Loucy (cell line): ENCODE measurements at regions not wholly inside any gene's neighbourhood (a gene's known extent, or its start where the extent isn't known, plus 50 kb on each side); places are given as distances from the start of the nearest gene placed in this dataset.

Experiments
- H2AFZ ChIP-seq: fragments of 200-600 bp; sonication (generic); 2 replicates; pipeline ENCODE4 v1.6.0; 2016; ENCODE audit warnings: antibody characterized with exemption, mild to moderate bottlenecking, low read length, moderate library complexity
- H3F3A ChIP-seq: fragments of 200-600 bp; 2 replicates; pipeline ENCODE4 v1.6.0; 2016; ENCODE audit warnings: antibody characterized with exemption, low read depth, mild to moderate bottlenecking
- H3K27me3 ChIP-seq: fragments of 200-600 bp; sonication (generic); 2 replicates; pipeline ENCODE4 v1.6.1; 2014; ENCODE audit warnings: low read length, mild to moderate bottlenecking; ENCODE audit not compliant: insufficient read depth, poor library complexity, severe bottlenecking
- H3K36me3 ChIP-seq: fragments of 200-600 bp; sonication (generic); 2 replicates; pipeline ENCODE4 v1.6.1; 2016; ENCODE audit warnings: low read length; ENCODE audit not compliant: insufficient read depth
- H3K4me1 ChIP-seq: fragments of 200-600 bp; sonication (generic); 2 replicates; pipeline ENCODE4 v1.5.1; 2014; ENCODE audit warnings: low read length, mild to moderate bottlenecking; ENCODE audit not compliant: insufficient read depth, poor library complexity, severe bottlenecking
- H3K4me2 ChIP-seq: fragments of 200-600 bp; sonication (generic); 2 replicates; pipeline ENCODE4 v1.6.0; 2014; ENCODE audit warnings: antibody characterized with exemption, low read length, low read depth, mild to moderate bottlenecking; ENCODE audit not compliant: poor library complexity, severe bottlenecking
- H3K4me3 ChIP-seq: fragments of 200-600 bp; sonication (generic); 2 replicates; pipeline ENCODE4 v1.5.1; 2014; ENCODE audit warnings: low read length, mild to moderate bottlenecking, mixed read lengths; ENCODE audit not compliant: poor library complexity, severe bottlenecking
- H3K79me2 ChIP-seq: fragments of 200-600 bp; sonication (generic); 2 replicates; pipeline ENCODE4 v1.6.1; 2014; ENCODE audit warnings: low read length; ENCODE audit not compliant: insufficient read depth
- H3K9ac ChIP-seq: fragments of 200-600 bp; sonication (generic); 2 replicates; pipeline ENCODE4 v1.6.0; 2014; ENCODE audit warnings: mild to moderate bottlenecking, low read depth, low read length, moderate library complexity; ENCODE audit not compliant: poor library complexity, severe bottlenecking
- H3K9me2 ChIP-seq: fragments of 200-600 bp; sonication (generic); replicated peaks from 2 replicates; pipeline ENCODE4 v1.6.1; 2016; ENCODE audit warnings: low read depth, low read length, mixed read lengths
- H3K9me3 ChIP-seq: fragments of 200-600 bp; sonication (generic); 2 replicates; pipeline ENCODE4 v1.6.1; 2014; ENCODE audit warnings: mild to moderate bottlenecking, antibody characterized with exemption, low read length, low read depth; ENCODE audit not compliant: insufficient read depth
- H4K20me1 ChIP-seq: fragments of 200-600 bp; sonication (generic); 2 replicates; pipeline ENCODE4 v1.6.0; 2014; ENCODE audit warnings: antibody characterized with exemption, low read length, mild to moderate bottlenecking; ENCODE audit not compliant: insufficient read depth, poor library complexity, severe bottlenecking
- CTCF ChIP-seq: fragments of 200-600 bp; sonication (generic); conservative IDR thresholded peaks from 2 replicates; pipeline ENCODE4 v1.5.1; 2014; ENCODE audit warnings: mild to moderate bottlenecking, antibody characterized with exemption, low read length
- EZH2phosphoT487 ChIP-seq: fragments of 200-600 bp; IDR thresholded peaks from 2 replicates; pipeline ENCODE4 v1.6.1; 2018; ENCODE audit warnings: antibody characterized with exemption, mild to moderate bottlenecking, moderate library complexity, borderline replicate concordance

GRCh38 chr19:30742406-30742938 lies 370.3 kb downstream of the ZNF536 start:
- Histone ChIP-seq H3K4me2 (no peak overlapping the region), H3K4me1 (no peaks in the 10 kb centered on the region), H3K27me3 (no peaks in the 10 kb centered on the region), H3K4me3 (no peak overlapping the region), H3K36me3 (no peaks in the 10 kb centered on the region), H2AFZ (no peak overlapping the region), H3K79me2 (no peaks in the 10 kb centered on the region), H4K20me1 (no peaks in the 10 kb centered on the region), H3K9me3 (no peaks in the 10 kb centered on the region; the same call in 1 of the 2 replicates), H3K9me2 (no peaks in the 10 kb centered on the region), H3F3A (no peaks in the 10 kb centered on the region), H3K9ac (no peak overlapping the region)
- no peak for TF ChIP-seq CTCF

GRCh38 chr19:30741566-30741965 lies 369.4 kb downstream of the ZNF536 start:
- Histone ChIP-seq H3K4me1 (no peaks in the 10 kb centered on the region), H3K9ac (no peak overlapping the region)
- TF ChIP-seq CTCF (no peak), EZH2phosphoT487 (no peak)

GRCh38 chr19:30739394-30739793 lies 367.2 kb downstream of the ZNF536 start:
- no peak overlapping the region for H3K9ac ChIP-seq
- H3K9me3 ChIP-seq, result no peaks in the 10 kb centered on the region; the same call in 1 of the 2 replicates
- no peak for TF ChIP-seq CTCF
- no peak for TF ChIP-seq EZH2phosphoT487
- no peak overlapping the region for H3K4me3 ChIP-seq
- no peaks in the 10 kb centered on the region for H4K20me1 ChIP-seq
- H3K27me3 ChIP-seq, result no peaks in the 10 kb centered on the region
- no peaks in the 10 kb centered on the region for H3F3A ChIP-seq
- no peaks in the 10 kb centered on the region for H3K4me1 ChIP-seq
- no peaks in the 10 kb centered on the region for H3K9me2 ChIP-seq
- no peaks in the 10 kb centered on the region for H3K79me2 ChIP-seq
- H3K36me3 ChIP-seq, result no peaks in the 10 kb centered on the region
- no peak overlapping the region for H2AFZ ChIP-seq
- no peak overlapping the region for H3K4me2 ChIP-seq

More at GRCh38 chr19:30741566-30741965, 369.4 kb downstream of the ZNF536 start:
- Histone ChIP-seq H3K36me3 (no peaks in the 10 kb centered on the region), H3K27me3 (no peaks in the 10 kb centered on the region), H3K9me2 (no peaks in the 10 kb centered on the region), H3K4me3 (no peak overlapping the region), H3K9me3 (no peaks in the 10 kb centered on the region; the same call in 1 of the 2 replicates), H3K4me2 (no peak overlapping the region), H4K20me1 (no peaks in the 10 kb centered on the region), H2AFZ (no peak overlapping the region), H3K79me2 (no peaks in the 10 kb centered on the region), H3F3A (no peaks in the 10 kb centered on the region)
